Neuronal stem cell (in vitro differentiated cells): ENCODE measurements at regions not wholly inside any gene's neighbourhood (a gene's known extent, or its start where the extent isn't known, plus 50 kb on each side); places are given as distances from the start of the nearest gene placed in this dataset.

Source experiments
- DNase-seq: peaks from one replicate; pipeline ENCODE4 v3.0.0-alpha.2; 2013; ENCODE audit warnings: low spot score
- H2AFZ ChIP-seq: one replicate; pipeline ENCODE4 v1.6.1; 2013; ENCODE audit warnings: mild to moderate bottlenecking, low read length, inconsistent platforms
- H2AK5ac ChIP-seq: 2 replicates; pipeline ENCODE4 v1.6.1; 2013; ENCODE audit warnings: low read depth, mild to moderate bottlenecking, inconsistent platforms, low read length, moderate library complexity, mixed read lengths
- H2BK120ac ChIP-seq: 2 replicates; pipeline ENCODE4 v1.6.1; 2013; ENCODE audit warnings: low read depth, mild to moderate bottlenecking, inconsistent platforms, low read length, moderate library complexity, mixed read lengths
- H2BK12ac ChIP-seq: one replicate; pipeline ENCODE4 v1.6.1; 2013; ENCODE audit warnings: low read length, inconsistent platforms
- H2BK15ac ChIP-seq: 2 replicates; pipeline ENCODE4 v1.6.1; 2013; ENCODE audit warnings: mild to moderate bottlenecking, low read length, inconsistent platforms, mixed read lengths
- H2BK5ac ChIP-seq: one replicate; pipeline ENCODE4 v1.6.1; 2013; ENCODE audit warnings: inconsistent platforms, mild to moderate bottlenecking, low read length, moderate library complexity
- H3K14ac ChIP-seq: one replicate; pipeline ENCODE4 v1.6.1; 2013; ENCODE audit warnings: low read length, inconsistent platforms
- H3K18ac ChIP-seq: 2 replicates; pipeline ENCODE4 v1.6.1; 2013; ENCODE audit warnings: low read length, inconsistent platforms
- H3K23ac ChIP-seq: 2 replicates; pipeline ENCODE4 v1.6.1; 2013; ENCODE audit warnings: low read depth, mild to moderate bottlenecking, mixed read lengths, low read length, inconsistent platforms; ENCODE audit not compliant: poor library complexity
- H3K27ac ChIP-seq: replicated peaks from 3 replicates; pipeline ENCODE4 v1.5.1; 2013; ENCODE audit warnings: low read length, inconsistent platforms
- H3K27me3 ChIP-seq, 3 experiments: 2 replicates each; pipeline ENCODE4 v1.6.1; 2013; ENCODE audit warnings: low read length in 3 of 3, mild to moderate bottlenecking in 2 of 3, inconsistent platforms in 1 of 3, low read depth in 1 of 3, mixed read lengths in 1 of 3, moderate library complexity in 1 of 3; ENCODE audit not compliant: control insufficient read depth in 3 of 3, insufficient read depth in 3 of 3
- H3K36me3 ChIP-seq, 2 donors: replicated peaks in 1 of 2; 2 replicates each; pipeline ENCODE4 v1.6.1; 2013; ENCODE audit warnings: low read length in 2 of 2; ENCODE audit not compliant: control insufficient read depth in 2 of 2, insufficient read depth in 2 of 2
- H3K4ac ChIP-seq: 2 replicates; pipeline ENCODE4 v1.6.1; 2013; ENCODE audit warnings: inconsistent platforms, mild to moderate bottlenecking, low read length, moderate library complexity
- H3K4me1 ChIP-seq, 2 donors: 1 replicate in 1 of 2; 2 replicates in 1 of 2; pipeline ENCODE4 v1.6.1; 2013; ENCODE audit warnings: low read length in 2 of 2, low read depth in 1 of 2; ENCODE audit not compliant: control insufficient read depth in 2 of 2, insufficient read depth in 1 of 2
- H3K4me2 ChIP-seq: one replicate; pipeline ENCODE4 v1.6.1; 2013; ENCODE audit warnings: mild to moderate bottlenecking, low read length, inconsistent platforms; ENCODE audit not compliant: insufficient read depth, poor library complexity, severe bottlenecking
- H3K4me3 ChIP-seq, 2 donors: 2 replicates each; pipeline ENCODE4 v1.5.1; 2013; ENCODE audit warnings: low read length in 2 of 2, mild to moderate bottlenecking in 2 of 2, inconsistent platforms in 1 of 2, moderate library complexity in 1 of 2
- H3K79me1 ChIP-seq: one replicate; pipeline ENCODE4 v1.6.1; 2013; ENCODE audit warnings: low read depth, mild to moderate bottlenecking, inconsistent platforms, low read length, moderate library complexity
- H3K9ac ChIP-seq: one replicate; pipeline ENCODE4 v1.6.1; 2013; ENCODE audit warnings: mild to moderate bottlenecking, low read depth, low read length, inconsistent platforms; ENCODE audit not compliant: poor library complexity
- H3K9me3 ChIP-seq, 2 donors: replicated peaks in 1 of 2; 2 replicates each; pipeline versions ENCODE3 to v1.6.1; 2013; ENCODE audit warnings: low read length in 2 of 2, mild to moderate bottlenecking in 2 of 2, inconsistent platforms in 1 of 2, low read depth in 1 of 2, mixed read lengths in 1 of 2, moderate library complexity in 1 of 2; ENCODE audit not compliant: control insufficient read depth in 2 of 2, insufficient read depth in 1 of 2
- H4K8ac ChIP-seq: one replicate; pipeline ENCODE4 v1.6.1; 2013; ENCODE audit warnings: low read depth, mild to moderate bottlenecking, inconsistent platforms, low read length, moderate library complexity
- H4K91ac ChIP-seq: one replicate; pipeline ENCODE4 v1.6.1; 2013; ENCODE audit warnings: low read length, low read depth, mild to moderate bottlenecking, inconsistent platforms; ENCODE audit not compliant: poor library complexity
- WGBS, 2 donors: extraction: QIAGEN DNeasy Blood & Tissue Kit; methylation state at CpG; one replicate each; pipeline ENCODE4 v1.1.7; 2013; ENCODE audit warnings: missing lambda C conversion rate in 2 of 2, mixed read lengths in 1 of 2; ENCODE audit not compliant: insufficient read length in 2 of 2, insufficient replicate concordance in 1 of 2; ENCODE audit errors: extremely low coverage in 2 of 2; 5-methylcytosine and 5-hydroxymethylcytosine counted together

- Histone ChIP-seq H3K27me3 (no peaks in the 10 kb centered on the region), H3K4me3 (peak overlapping the region in 1 of 2 donors; percentile 37), H2BK5ac (no peak overlapping the region), H4K91ac (no peak overlapping the region), H2BK15ac (no peak overlapping the region), H3K4ac (no peak overlapping the region), H3K9ac (no peak overlapping the region), H3K23ac (no peak overlapping the region), H2BK12ac (no peak overlapping the region), H3K14ac (no peak overlapping the region), H3K4me2 (peak overlapping the region; percentile 63), H4K8ac (no peak overlapping the region), H3K4me1 (peaks cover 22 to 32% of the 10 kb centered on the region in 2 donors), H3K27ac (peak overlapping the region; percentile 47), H3K36me3 (no peaks in the 10 kb centered on the region), H3K79me1 (no peaks in the 10 kb centered on the region), H2AFZ (peak overlapping the region; percentile 84), H3K18ac (peak overlapping the region; percentile 3), H2AK5ac (no peak overlapping the region), H2BK120ac (no peak overlapping the region), H3K9me3 (no peaks in the 10 kb centered on the region)
- no CpG with 5 or more reads among the region's 14 CpGs for WGBS, 2 donors
- no peak for DNase-seq
Measured at GRCh38 chr16:54655121-54655590, 275.5 kb upstream of the IRX5 start.

- peak overlapping the region in 1 of 2 donors; percentile 37 for H3K4me3 ChIP-seq
- no peak overlapping the region for H4K91ac ChIP-seq
- no peak overlapping the region for H2BK12ac ChIP-seq
- H3K9me3 ChIP-seq: no peaks in the 10 kb centered on the region
- H3K4ac ChIP-seq: no peak overlapping the region
- no peak overlapping the region for H3K23ac ChIP-seq
- no peaks in the 10 kb centered on the region for H3K79me1 ChIP-seq
- H3K36me3 ChIP-seq: no peaks in the 10 kb centered on the region
- H3K27ac ChIP-seq: peak overlapping the region; percentile 47
- H3K9ac ChIP-seq: no peak overlapping the region
- no peak overlapping the region for H3K4me2 ChIP-seq
- no peak overlapping the region for H2BK120ac ChIP-seq
- H3K27me3 ChIP-seq: no peaks in the 10 kb centered on the region
- no peak overlapping the region for H3K18ac ChIP-seq
- H2AK5ac ChIP-seq: no peak overlapping the region
- H3K4me1 ChIP-seq: peaks cover 24 to 38% of the 10 kb centered on the region in 2 donors
- H2BK5ac ChIP-seq: no peak overlapping the region
- WGBS, 2 donors: no CpG with 5 or more reads among the region's 12 CpGs
- H3K14ac ChIP-seq: no peak overlapping the region
- no peak overlapping the region for H2BK15ac ChIP-seq
- H2AFZ ChIP-seq: peak overlapping the region; percentile 84
- no peak for DNase-seq
- no peak overlapping the region for H4K8ac ChIP-seq
Measured at GRCh38 chr16:54654429-54654828, 276.2 kb upstream of the IRX5 start.

- DNase-seq: no peak
- Histone ChIP-seq H3K9ac (no peak overlapping the region), H3K27me3 (no peaks in the 10 kb centered on the region), H3K4ac (no peak overlapping the region), H3K36me3 (no peaks in the 10 kb centered on the region), H3K14ac (no peak overlapping the region), H2AK5ac (no peak overlapping the region), H2BK5ac (no peak overlapping the region), H3K4me2 (no peak overlapping the region), H3K9me3 (no peaks in the 10 kb centered on the region), H2BK15ac (no peak overlapping the region), H3K79me1 (no peaks in the 10 kb centered on the region), H3K4me3 (no peak overlapping the region), H4K8ac (no peak overlapping the region), H4K91ac (no peak overlapping the region), H3K18ac (no peak overlapping the region), H2BK12ac (no peak overlapping the region), H3K23ac (no peak overlapping the region), H2BK120ac (no peak overlapping the region), H3K4me1 (peaks cover 24 to 40% of the 10 kb centered on the region in 2 donors), H3K27ac (no peak overlapping the region), H2AFZ (no peak overlapping the region)
- no CpG with 5 or more reads among the region's 6 CpGs for WGBS, 2 donors
Measured at GRCh38 chr16:54652201-54652770, 278.4 kb upstream of the IRX5 start.

- Histone ChIP-seq H3K4ac (no peak overlapping the region), H3K27me3 (no peaks in the 10 kb centered on the region), H2BK5ac (no peak overlapping the region), H3K23ac (no peak overlapping the region), H2BK15ac (no peak overlapping the region), H2BK12ac (no peak overlapping the region), H3K27ac (peak overlapping the region; percentile 28), H2BK120ac (no peak overlapping the region), H3K4me3 (peak overlapping the region in 1 of 2 donors; percentile 16), H3K4me2 (peak overlapping the region; percentile 50), H3K36me3 (no peaks in the 10 kb centered on the region), H4K91ac (no peak overlapping the region), H2AFZ (peak overlapping the region; percentile 13), H3K79me1 (no peaks in the 10 kb centered on the region), H3K14ac (no peak overlapping the region), H2AK5ac (no peak overlapping the region), H4K8ac (no peak overlapping the region), H3K9ac (no peak overlapping the region), H3K4me1 (peaks cover 23 to 40% of the 10 kb centered on the region in 2 donors), H3K18ac (no peak overlapping the region), H3K9me3 (no peaks in the 10 kb centered on the region)
- peak; percentile 64 for DNase-seq
- WGBS, 2 donors: no CpG with 5 or more reads among the region's 19 CpGs
Measured at GRCh38 chr16:54651440-54652195, 279.0 kb upstream of the IRX5 start.
